ENCODE measurements at regions not wholly inside any gene's neighbourhood (a gene's known extent, or its start where the extent isn't known, plus 50 kb on each side); places are given as distances from the start of the nearest gene placed in this dataset.

- no peaks in the 10 kb centered on the region for H3K27me3 ChIP-seq
- no peaks in the 10 kb centered on the region for H3K36me3 ChIP-seq
- peaks cover 0 to 3% of the 10 kb centered on the region in 2 donors for H3K4me1 ChIP-seq
- ATAC-seq (peak in 1 of 2 donors; percentile 58), DNase-seq (no peak)
- in situ Hi-C loops (cut with MboI; ENCODE audit: low sequenced_read_pairs in 4 of 4) = loop anchor here (10.0 to 25.0 kb wide), 5 partner anchors 98 to 373 kb away; partner anchors contain the start of gene LOXHD1 (in 2 of the 4)
- no peak for TF ChIP-seq POLR2A (IDR thresholded peaks at IDR 0.05)
- no peak for TF ChIP-seq CTCF (IDR thresholded peaks at IDR 0.05 in 4 of 5, conservative IDR thresholded peaks at IDR 0.05 in 1 of 5)
- no peaks in the 10 kb centered on the region for H3K9me3 ChIP-seq
- no peak overlapping the region for H3K4me3 ChIP-seq
- intact Hi-C loops (cut with DNase I; ENCODE audit: low total_unique reads) = loop anchor here (10.0 kb wide), 1 partner anchor 115 kb away; no protein-coding TSS in a partner anchor
- no peak overlapping the region for H3K27ac ChIP-seq
Measured at GRCh38 chr18:46289463-46289862, 185.3 kb downstream of the HAUS1 start.

- peaks cover 0 to 3% of the 10 kb centered on the region in 2 donors for H3K4me1 ChIP-seq
- ATAC-seq (no peak), DNase-seq (no peak)
- no peaks in the 10 kb centered on the region for H3K36me3 ChIP-seq
- in situ Hi-C loops (cut with MboI; ENCODE audit: low sequenced_read_pairs in 4 of 4) (loop anchor here (10.0 to 25.0 kb wide), 5 partner anchors 97 to 372 kb away; partner anchors contain the start of gene LOXHD1 (in 2 of the 4)), intact Hi-C loops (cut with DNase I; ENCODE audit: low total_unique reads) (loop anchor here (10.0 kb wide), 1 partner anchor 115 kb away; no protein-coding TSS in a partner anchor)
- H3K4me3 ChIP-seq = no peak overlapping the region
- H3K27me3 ChIP-seq = no peaks in the 10 kb centered on the region
- no peak overlapping the region for H3K27ac ChIP-seq
- H3K9me3 ChIP-seq = no peaks in the 10 kb centered on the region
- TF ChIP-seq POLR2A (IDR thresholded peaks at IDR 0.05) (no peak), CTCF (IDR thresholded peaks at IDR 0.05 in 4 of 5, conservative IDR thresholded peaks at IDR 0.05 in 1 of 5) (no peak)
Measured at GRCh38 chr18:46289931-46290330, 185.7 kb downstream of the HAUS1 start.

GRCh38 chr18:46290440-46291020 lies 186.3 kb downstream of the HAUS1 start:
- no peak overlapping the region for H3K4me3 ChIP-seq
- intact Hi-C loops (cut with DNase I; ENCODE audit: low total_unique reads) (no loop called here), in situ Hi-C loops (cut with MboI; ENCODE audit: low sequenced_read_pairs in 4 of 4) (loop anchor here (25.0 kb wide), 4 partner anchors 97 to 372 kb away; partner anchors contain the start of gene LOXHD1 (in 1 of the 4))
- no peaks in the 10 kb centered on the region for H3K27me3 ChIP-seq
- H3K4me1 ChIP-seq = peaks cover 0 to 3% of the 10 kb centered on the region in 2 donors
- no peaks in the 10 kb centered on the region for H3K9me3 ChIP-seq
- no peaks in the 10 kb centered on the region for H3K36me3 ChIP-seq
- no peak for TF ChIP-seq POLR2A (IDR thresholded peaks at IDR 0.05)
- no peak for TF ChIP-seq CTCF (IDR thresholded peaks at IDR 0.05 in 4 of 5, conservative IDR thresholded peaks at IDR 0.05 in 1 of 5)
- no peak overlapping the region for H3K27ac ChIP-seq
- ATAC-seq (no peak), DNase-seq (no peak)

- H3K36me3 ChIP-seq = no peaks in the 10 kb centered on the region
Measured at GRCh38 chr18:46291149-46291548, 187.0 kb downstream of the HAUS1 start.

More at GRCh38 chr18:46291149-46291548, 187.0 kb downstream of the HAUS1 start:
- Histone ChIP-seq H3K27ac (no peak overlapping the region), H3K4me1 (peaks cover 0 to 3% of the 10 kb centered on the region in 2 donors), H3K4me3 (no peak overlapping the region), H3K9me3 (no peaks in the 10 kb centered on the region), H3K27me3 (no peaks in the 10 kb centered on the region)
- TF ChIP-seq POLR2A (IDR thresholded peaks at IDR 0.05) (no peak), CTCF (IDR thresholded peaks at IDR 0.05 in 4 of 5, conservative IDR thresholded peaks at IDR 0.05 in 1 of 5) (no peak)
- in situ Hi-C loops (cut with MboI; ENCODE audit: low sequenced_read_pairs in 4 of 4) (loop anchor here (25.0 kb wide), 4 partner anchors 96 to 371 kb away; partner anchors contain the start of gene LOXHD1 (in 1 of the 4)), intact Hi-C loops (cut with DNase I; ENCODE audit: low total_unique reads) (no loop called here)
- DNase-seq (no peak), ATAC-seq (no peak)
